IMR-90 (cell line): ENCODE measurements at regions not wholly inside any gene's neighbourhood (a gene's known extent, or its start where the extent isn't known, plus 50 kb on each side); places are given as distances from the start of the nearest gene placed in this dataset.

Source experiments
- ATAC-seq: fragments of 200-7000 bp; cut with Tn5 transposase; 2 replicates; pipeline ENCODE4 v1.9.1; 2020; ENCODE audit warnings: low read depth, mild to moderate bottlenecking, moderate library complexity
- BruUV-seq: library from RNA; stranded (reverse); fragments of 400-500 nt; replicated peaks from 2 replicates; lab custom pipeline; 2021; lab: Mats Ljungman, UMichigan
- CTCF ChIA-PET: fragments of 300-600 bp; formaldehyde crosslinking; extraction: SDS; loops from one replicate; lab custom pipeline; 2021; ENCODE audit warnings: antibody characterized with exemption; lab: Yijun Ruan, JAX
- POLR2A ChIA-PET: fragments of 300-600 bp; sonication (Branson Sonifier 250); formaldehyde crosslinking; loops from one replicate; lab custom pipeline; 2022; ENCODE audit warnings: antibody characterized with exemption; ENCODE audit not compliant: unreplicated experiment; lab: Charles Lee
- DNase-seq: peaks from one replicate; pipeline ENCODE4 v3.0.0; 2013
- H2AFZ ChIP-seq: replicated peaks from 2 replicates; pipeline ENCODE3; 2013; ENCODE audit warnings: low read length, mild to moderate bottlenecking; ENCODE audit not compliant: poor library complexity
- H2AK5ac ChIP-seq: 2 replicates; pipeline ENCODE4 v1.6.1; 2013; ENCODE audit warnings: low read depth, low read length, inconsistent platforms
- H2AK9ac ChIP-seq: replicated peaks from 2 replicates; pipeline ENCODE3; 2013; ENCODE audit warnings: mild to moderate bottlenecking, low read depth, low read length, moderate library complexity; ENCODE audit not compliant: poor library complexity
- H2BK120ac ChIP-seq: 2 replicates; pipeline ENCODE4 v1.6.1; 2013; ENCODE audit warnings: low read depth, low read length, inconsistent platforms
- H2BK15ac ChIP-seq: 3 replicates; pipeline ENCODE4 v1.6.1; 2013; ENCODE audit warnings: low read depth, low read length, inconsistent platforms
- H2BK20ac ChIP-seq: 2 replicates; pipeline ENCODE4 v1.6.1; 2013; ENCODE audit warnings: low read depth, mild to moderate bottlenecking, inconsistent platforms, low read length, moderate library complexity
- H2BK5ac ChIP-seq: 2 replicates; pipeline ENCODE4 v1.6.1; 2013; ENCODE audit warnings: mild to moderate bottlenecking, low read depth, low read length, inconsistent platforms; ENCODE audit not compliant: poor library complexity, severe bottlenecking
- H3K14ac ChIP-seq: replicated peaks from 2 replicates; pipeline ENCODE4 v1.6.1; 2013; ENCODE audit warnings: low read depth, low read length, inconsistent platforms
- H3K18ac ChIP-seq: 2 replicates; pipeline ENCODE4 v1.6.1; 2013; ENCODE audit warnings: low read depth, low read length, control low read depth
- H3K23ac ChIP-seq: 2 replicates; pipeline ENCODE4 v1.6.1; 2013; ENCODE audit warnings: low read depth, low read length, inconsistent platforms
- H3K27ac ChIP-seq: 2 replicates; pipeline ENCODE4 v1.5.1; 2013; ENCODE audit warnings: mild to moderate bottlenecking, control low read depth, low read length; ENCODE audit not compliant: insufficient read depth
- H3K27me3 ChIP-seq: 2 replicates; pipeline ENCODE4 v1.6.1; 2013; ENCODE audit warnings: low read length; ENCODE audit not compliant: control insufficient read depth, insufficient read depth
- H3K36me3 ChIP-seq: 2 replicates; pipeline ENCODE4 v1.6.1; 2013; ENCODE audit warnings: low read length, mixed read lengths; ENCODE audit not compliant: control insufficient read depth, insufficient read depth
- H3K4ac ChIP-seq: 2 replicates; pipeline ENCODE4 v1.6.1; 2013; ENCODE audit warnings: low read depth, low read length, inconsistent platforms
- H3K4me1 ChIP-seq: 2 replicates; pipeline ENCODE4 v1.6.1; 2013; ENCODE audit warnings: low read length, mixed read lengths; ENCODE audit not compliant: control insufficient read depth, insufficient read depth
- H3K4me2 ChIP-seq: 2 replicates; pipeline ENCODE4 v1.6.1; 2013; ENCODE audit warnings: low read depth, mild to moderate bottlenecking, control low read depth, low read length, moderate library complexity
- H3K4me3 ChIP-seq: 2 replicates; pipeline ENCODE4 v1.5.1; 2013; ENCODE audit warnings: low read depth, mild to moderate bottlenecking, control low read depth, low read length, moderate library complexity; ENCODE audit not compliant: insufficient read depth
- H3K56ac ChIP-seq: 2 replicates; pipeline ENCODE4 v1.6.1; 2013; ENCODE audit warnings: low read length, inconsistent platforms; ENCODE audit not compliant: insufficient read depth; ENCODE audit errors: extremely low read depth
- H3K79me1 ChIP-seq, 2 experiments: 2 replicates each; pipeline ENCODE4 v1.6.1; 2013; ENCODE audit warnings: low read length in 2 of 2, inconsistent platforms in 1 of 2, low read depth in 1 of 2
- H3K9ac ChIP-seq: 2 replicates; pipeline ENCODE4 v1.6.1; 2013; ENCODE audit warnings: low read depth, low read length, control low read depth
- H3K9me1 ChIP-seq: 2 replicates; pipeline ENCODE4 v1.6.1; 2013; ENCODE audit warnings: low read length, inconsistent platforms; ENCODE audit not compliant: insufficient read depth
- H3K9me3 ChIP-seq: 2 replicates; pipeline ENCODE4 v1.6.1; 2013; ENCODE audit warnings: low read length; ENCODE audit not compliant: control insufficient read depth, insufficient read depth
- H4K20me1 ChIP-seq: 2 replicates; pipeline ENCODE4 v1.6.1; 2013; ENCODE audit warnings: low read length, inconsistent platforms; ENCODE audit not compliant: insufficient read depth
- H4K5ac ChIP-seq: 2 replicates; pipeline ENCODE4 v1.6.1; 2013; ENCODE audit warnings: mild to moderate bottlenecking, low read depth, low read length, control low read depth
- H4K8ac ChIP-seq, 2 experiments: 2 replicates each; pipeline ENCODE4 v1.6.1; 2013; ENCODE audit warnings: low read depth in 2 of 2, low read length in 2 of 2, control low read depth in 1 of 2, inconsistent platforms in 1 of 2
- H4K91ac ChIP-seq: 2 replicates; pipeline ENCODE4 v1.6.1; 2013; ENCODE audit warnings: low read depth, low read length, inconsistent platforms; ENCODE audit not compliant: insufficient read depth
- CEBPB ChIP-seq: IDR thresholded peaks from 2 replicates; pipeline ENCODE4 v1.6.1; 2012; ENCODE audit warnings: low read depth, low read length, improper control_type of control experiment
- CTCF ChIP-seq: conservative IDR thresholded peaks from 2 replicates; pipeline ENCODE4 v1.5.1; 2012; ENCODE audit warnings: mild to moderate bottlenecking, low read depth, low read length, improper control_type of control experiment
- RAD21 ChIP-seq: IDR thresholded peaks from 2 replicates; pipeline ENCODE4 v1.6.1; 2012; ENCODE audit warnings: low read length, improper control_type of control experiment
- WGBS, 2 experiments: methylation state at CpG; one replicate each; pipeline versions ENCODE4 v1.1.5 to v1.1.7; 2013; ENCODE audit warnings: missing lambda C conversion rate in 2 of 2; ENCODE audit not compliant: insufficient read length in 1 of 2; ENCODE audit errors: extremely low coverage in 2 of 2; 5-methylcytosine and 5-hydroxymethylcytosine counted together
- dilution Hi-C: fragments of 300-500 bp; cut with HindIII; formaldehyde crosslinking; loops from one replicate; pipeline ENCODE4 v1.14.3; 2018; ENCODE audit warnings: low sequenced_read_pairs; ENCODE audit not compliant: unreplicated experiment
- in situ Hi-C: fragments of 300-500 bp; cut with MboI; formaldehyde crosslinking; loops from 3 replicates; pipeline ENCODE4 v1.14.3; 2019; ENCODE audit warnings: low sequenced_read_pairs, inconsistent platforms, mixed read lengths
- intact Hi-C: fragments of 100-400 bp; cut with micrococcal nuclease; formaldehyde crosslinking; loops from 2 replicates; pipeline ENCODE4 v1.10.0; 2022

- Histone ChIP-seq H4K91ac (no peak overlapping the region), H3K4me1 (0 out of 2 replicates have a peak, but pooled peaks cover 2% of the 10 kb centered on the region), H2BK5ac (no peak overlapping the region), H3K9me1 (peaks cover 4% of the 10 kb centered on the region), H4K8ac (no peak overlapping the region), H3K56ac (no peak overlapping the region), H3K9ac (no peak overlapping the region), H3K27me3 (no peaks in the 10 kb centered on the region), H2AFZ (no peak overlapping the region), H3K14ac (no peak overlapping the region), H2BK20ac (no peak overlapping the region), H4K20me1 (no peaks in the 10 kb centered on the region), H3K27ac (no peak overlapping the region), H2AK5ac (no peak overlapping the region), H3K18ac (no peak overlapping the region), H3K9me3 (no peaks in the 10 kb centered on the region), H3K36me3 (no peaks in the 10 kb centered on the region), H3K4ac (no peak overlapping the region), H3K4me2 (no peak overlapping the region), H3K23ac (no peak overlapping the region), H2BK15ac (no peak overlapping the region), H2AK9ac (no peak overlapping the region), H4K5ac (no peak overlapping the region), H3K4me3 (no peak overlapping the region), H2BK120ac (no peak overlapping the region), H3K79me1 (no peaks in the 10 kb centered on the region)
- ChIA-PET CTCF (no interaction called here), POLR2A (no interaction called here)
- TF ChIP-seq CTCF: no peak
- TF ChIP-seq RAD21: no peak
- no peak for TF ChIP-seq CEBPB
- DNase-seq (no peak), ATAC-seq (no peak)
- in situ Hi-C loops: no loop called here
- dilution Hi-C loops: no loop called here
- intact Hi-C loops: no loop called here
- whole genome bisulfite sequencing, 2 experiments: 100% methylated on average over 1 of the region's 1 CpG; no CpG with 5 or more reads in 1 of the 2 experiments
- no TSS peak for BruUV-seq
These were observed 191.7 kb upstream of the KLF6 start for GRCh38 chr10:3976718-3977117.
